ENCODE measurements at regions not wholly inside any gene's neighbourhood (a gene's known extent, or its start where the extent isn't known, plus 50 kb on each side); places are given as distances from the start of the nearest gene placed in this dataset.

- DNase-seq, result no peak
- Mint-ChIP-seq H3K27ac (no peak overlapping the region), H3K4me1 (no peaks in the 10 kb centered on the region), H3K9me3 (peaks cover 4% of the 10 kb centered on the region), H3K4me3 (no peak overlapping the region), H3K36me3 (ENCODE audit: low read depth) (no peaks in the 10 kb centered on the region), H3K27me3 (ENCODE audit: insufficient read depth) (no peaks in the 10 kb centered on the region)
- Histone ChIP-seq H3K27me3 (ENCODE audit: control insufficient read depth, insufficient read depth, low read length, poor library complexity, severe bottlenecking) (no peaks in the 10 kb centered on the region), H3K36me3 (ENCODE audit: control insufficient read depth, insufficient read depth, low read length) (no peaks in the 10 kb centered on the region), H3K9ac (ENCODE audit: extremely low read depth, low read length, poor library complexity, severe bottlenecking) (no peak overlapping the region), H3K4me1 (ENCODE audit: control insufficient read depth, insufficient read depth, low read length) (no peaks in the 10 kb centered on the region), H3K4me3 (ENCODE audit: low read length) (no peak overlapping the region), H3K9me3 (ENCODE audit: control insufficient read depth, low read length) (no peaks in the 10 kb centered on the region), H3K27ac (ENCODE audit: low read depth, low read length) (no peak overlapping the region)
- WGBS, 2 experiments (ENCODE audit: insufficient coverage in 1 of 2, insufficient read length in 1 of 2), result 67% methylated on average over 1 of the region's 1 CpG; no CpG with 5 or more reads in 1 of the 2 experiments
- no peak for TF ChIP-seq CTCF (conservative IDR thresholded peaks at IDR 0.05)
These were observed 1107.2 kb downstream of the TECRL start for GRCh38 chr4:63302078-63302477.

- Mint-ChIP-seq H3K4me3 (no peak overlapping the region), H3K27ac (no peak overlapping the region), H3K9me3 (peaks cover 4% of the 10 kb centered on the region), H3K27me3 (ENCODE audit: insufficient read depth) (no peaks in the 10 kb centered on the region), H3K36me3 (ENCODE audit: low read depth) (no peaks in the 10 kb centered on the region), H3K4me1 (no peaks in the 10 kb centered on the region)
- Histone ChIP-seq H3K27me3 (ENCODE audit: control insufficient read depth, insufficient read depth, low read length, poor library complexity, severe bottlenecking) (no peaks in the 10 kb centered on the region), H3K36me3 (ENCODE audit: control insufficient read depth, insufficient read depth, low read length) (no peaks in the 10 kb centered on the region), H3K27ac (ENCODE audit: low read depth, low read length) (no peak overlapping the region), H3K4me3 (ENCODE audit: low read length) (no peak overlapping the region), H3K9me3 (ENCODE audit: control insufficient read depth, low read length) (no peaks in the 10 kb centered on the region), H3K9ac (ENCODE audit: extremely low read depth, low read length, poor library complexity, severe bottlenecking) (no peak overlapping the region), H3K4me1 (ENCODE audit: control insufficient read depth, insufficient read depth, low read length) (no peaks in the 10 kb centered on the region)
- TF ChIP-seq CTCF (conservative IDR thresholded peaks at IDR 0.05), result peak; percentile 67
- peak; percentile 45 for DNase-seq
- WGBS, 2 experiments (ENCODE audit: insufficient coverage in 1 of 2, insufficient read length in 1 of 2), result 58% methylated on average over 1 of the region's 1 CpG; no CpG with 5 or more reads in 1 of the 2 experiments
These were observed 1112.5 kb downstream of the TECRL start for GRCh38 chr4:63296773-63297172.

GRCh38 chr4:63275491-63275890 lies 1133.8 kb downstream of the TECRL start:
- H3K9me3 Mint-ChIP-seq, result no peaks in the 10 kb centered on the region
- no peaks in the 10 kb centered on the region for H3K4me1 Mint-ChIP-seq
- TF ChIP-seq CTCF (conservative IDR thresholded peaks at IDR 0.05), result peak; percentile 11
- no peaks in the 10 kb centered on the region for H3K27me3 ChIP-seq (ENCODE audit: control insufficient read depth, insufficient read depth, low read length, poor library complexity, severe bottlenecking)
- H3K4me1 ChIP-seq (ENCODE audit: control insufficient read depth, insufficient read depth, low read length), result no peaks in the 10 kb centered on the region
- H3K36me3 Mint-ChIP-seq (ENCODE audit: low read depth), result no peaks in the 10 kb centered on the region
- no peak overlapping the region for H3K27ac Mint-ChIP-seq
- DNase-seq, result peak; percentile 43
- H3K27me3 Mint-ChIP-seq (ENCODE audit: insufficient read depth), result no peaks in the 10 kb centered on the region
- H3K9me3 ChIP-seq (ENCODE audit: control insufficient read depth, low read length), result no peaks in the 10 kb centered on the region
- H3K4me3 ChIP-seq (ENCODE audit: low read length), result no peak overlapping the region
- H3K27ac ChIP-seq (ENCODE audit: low read depth, low read length), result no peak overlapping the region
- WGBS, 2 experiments (ENCODE audit: insufficient coverage in 1 of 2, insufficient read length in 1 of 2), result 89 to 100% methylated on average over 3 to 4 of the region's 4 CpGs
- H3K4me3 Mint-ChIP-seq, result no peak overlapping the region
- no peak overlapping the region for H3K9ac ChIP-seq (ENCODE audit: extremely low read depth, low read length, poor library complexity, severe bottlenecking)
- H3K36me3 ChIP-seq (ENCODE audit: control insufficient read depth, insufficient read depth, low read length), result no peaks in the 10 kb centered on the region
